ENCODE measurements at regions not wholly inside any gene's neighbourhood (a gene's known extent, or its start where the extent isn't known, plus 50 kb on each side); places are given as distances from the start of the nearest gene placed in this dataset.

DNA sequence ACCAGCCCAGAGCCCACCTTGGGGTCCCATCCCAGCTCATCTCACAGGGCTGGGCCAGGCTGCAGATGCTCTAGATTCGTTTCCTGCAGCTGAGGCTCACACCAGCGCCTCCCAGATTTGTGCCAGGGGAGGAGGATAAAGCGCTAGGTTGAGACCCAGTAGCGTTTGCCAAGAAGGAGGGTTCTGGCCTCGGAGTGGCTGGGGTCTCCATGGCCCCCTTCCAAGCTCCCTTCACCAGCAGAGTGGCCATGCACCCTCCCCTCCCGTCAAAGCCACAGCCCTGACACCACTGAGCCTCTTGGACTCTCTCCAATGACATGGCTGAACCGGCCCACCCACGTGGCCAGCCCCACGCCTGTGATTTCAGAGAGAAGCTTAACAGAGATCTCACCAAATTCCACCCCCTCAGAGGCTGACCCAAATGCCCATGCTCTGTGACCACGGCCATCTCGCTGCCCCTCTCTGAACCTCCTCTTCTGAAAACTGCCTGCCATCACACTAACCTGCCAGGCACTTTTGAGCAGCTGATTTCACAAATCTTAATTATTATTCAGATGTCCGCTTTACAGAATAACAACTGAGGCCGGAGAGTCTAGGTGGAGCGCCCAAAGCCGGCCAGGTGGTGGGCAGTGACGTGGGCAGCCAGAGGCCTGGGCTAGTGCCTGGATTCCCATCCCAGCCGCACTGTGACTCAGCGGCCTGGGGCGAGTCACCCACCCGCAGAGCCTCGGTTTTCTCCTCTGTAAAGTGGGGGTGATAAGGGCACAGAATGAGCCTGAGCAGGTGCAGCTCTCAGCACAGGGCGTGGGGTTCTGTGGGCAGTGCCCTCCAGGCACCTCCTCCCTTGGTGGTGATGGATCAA is 155.7 kb downstream of the C9orf50 start:
- Histone ChIP-seq H3K4me3 (ENCODE audit: low read depth in 2 of 2, low read length in 1 of 2) (no peak overlapping the region), H3K79me2 (ENCODE audit: insufficient read depth) (no peaks in the 10 kb centered on the region), H3K36me3 (replicated peaks in 1 of 2; ENCODE audit: control insufficient read depth in 1 of 2, insufficient read depth in 2 of 2, low read length in 1 of 2) (no peaks in the 10 kb centered on the region), H3K4me1 (ENCODE audit: control insufficient read depth in 1 of 2, insufficient read depth in 2 of 2, low read depth in 1 of 2, low read length in 1 of 2) (peaks cover 25 to 37% of the 10 kb centered on the region in 2 experiments; a peak in 3 of 4 replicates), H3K9me2 (no peaks in the 10 kb centered on the region), H2AFZ (ENCODE audit: low read depth) (no peak overlapping the region), H3K27me3 (ENCODE audit: insufficient read depth) (no peaks in the 10 kb centered on the region), H3K27ac (ENCODE audit: low read depth in 2 of 2, low read length in 1 of 2) (peak overlapping the region in 1 of 2 experiments; percentile 3; a peak in 1 of 4 replicates), H3K9me3 (no peaks in the 10 kb centered on the region), H4K20me1 (ENCODE audit: insufficient read depth) (no peaks in the 10 kb centered on the region), H3K4me2 (no peak overlapping the region), H3K9ac (no peak overlapping the region), H3F3A (replicated peaks; ENCODE audit: insufficient read depth) (peaks cover 12% of the 10 kb centered on the region)
- ChIA-PET POLR2A (interaction anchor here (0.6 to 2.4 kb wide), 5 partner anchors 17 to 291 kb away, joined by 3 to 13 read pairs (median 3); no protein-coding TSS in a partner anchor), CTCF (interaction anchor here (0.7 to 1.6 kb wide), 3 partner anchors 11 to 272 kb away, joined by 3 to 5 read pairs (median 3); no protein-coding TSS in a partner anchor)
- TF ChIP-seq, protein P1, sequence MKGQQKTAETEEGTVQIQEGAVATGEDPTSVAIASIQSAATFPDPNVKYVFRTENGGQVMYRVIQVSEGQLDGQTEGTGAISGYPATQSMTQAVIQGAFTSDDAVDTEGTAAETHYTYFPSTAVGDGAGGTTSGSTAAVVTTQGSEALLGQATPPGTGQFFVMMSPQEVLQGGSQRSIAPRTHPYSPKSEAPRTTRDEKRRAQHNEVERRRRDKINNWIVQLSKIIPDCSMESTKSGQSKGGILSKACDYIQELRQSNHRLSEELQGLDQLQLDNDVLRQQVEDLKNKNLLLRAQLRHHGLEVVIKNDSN (IDR thresholded peaks at IDR 0.05; ENCODE audit: borderline replicate concordance, low read depth) = 0 out of 2 replicates have a peak, but pooled peaks have one; percentile 3
- no peak for TF ChIP-seq GATA2 (CRISPR knock-in tag; IDR thresholded peaks at IDR 0.05)
- DNase-seq = no peak
- 59% methylated on average over 21 of the region's 22 CpGs for WGBS (ENCODE audit: low lambda C conversion rate)

DNA sequence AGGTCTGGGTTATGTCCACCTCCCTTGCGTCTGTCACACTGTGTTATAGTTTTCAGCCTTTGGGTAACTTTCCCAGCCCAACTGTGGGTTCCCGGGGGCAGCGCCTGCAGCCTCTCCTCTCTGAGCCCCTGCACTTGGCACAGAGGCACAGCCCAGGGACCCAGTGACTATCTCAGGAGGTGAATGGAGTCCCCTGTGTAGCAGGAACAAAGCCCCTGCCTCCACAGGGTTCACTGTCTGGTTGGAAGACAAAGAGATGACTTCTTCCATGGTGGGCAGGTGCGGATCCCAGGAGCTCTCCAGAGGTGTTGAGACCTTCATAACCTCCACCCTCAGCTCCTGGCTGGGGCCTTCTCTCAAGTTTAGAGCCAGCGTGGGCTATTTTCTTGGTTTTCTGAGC is 156.9 kb downstream of the C9orf50 start:
- no peak overlapping the region for H3K4me2 ChIP-seq
- no peaks in the 10 kb centered on the region for H4K20me1 ChIP-seq (ENCODE audit: insufficient read depth)
- H3K9me2 ChIP-seq = no peaks in the 10 kb centered on the region
- no peak overlapping the region for H2AFZ ChIP-seq (ENCODE audit: low read depth)
- peaks cover 12% of the 10 kb centered on the region for H3F3A ChIP-seq (replicated peaks; ENCODE audit: insufficient read depth)
- TF ChIP-seq RFX5 (IDR thresholded peaks at IDR 0.05; ENCODE audit: low read length) (no peak), NFIC (IDR thresholded peaks at IDR 0.05; ENCODE audit: borderline replicate concordance) (no peak), MEF2A (IDR thresholded peaks at IDR 0.05; ENCODE audit: borderline replicate concordance, low read depth) (no peak), FOSL2 (IDR thresholded peaks at IDR 0.05; ENCODE audit: borderline replicate concordance, low read depth) (no peak), SIN3A (IDR thresholded peaks at IDR 0.05; ENCODE audit: borderline replicate concordance, low read depth, low read length) (no peak)
- TF ChIP-seq, protein P2, sequence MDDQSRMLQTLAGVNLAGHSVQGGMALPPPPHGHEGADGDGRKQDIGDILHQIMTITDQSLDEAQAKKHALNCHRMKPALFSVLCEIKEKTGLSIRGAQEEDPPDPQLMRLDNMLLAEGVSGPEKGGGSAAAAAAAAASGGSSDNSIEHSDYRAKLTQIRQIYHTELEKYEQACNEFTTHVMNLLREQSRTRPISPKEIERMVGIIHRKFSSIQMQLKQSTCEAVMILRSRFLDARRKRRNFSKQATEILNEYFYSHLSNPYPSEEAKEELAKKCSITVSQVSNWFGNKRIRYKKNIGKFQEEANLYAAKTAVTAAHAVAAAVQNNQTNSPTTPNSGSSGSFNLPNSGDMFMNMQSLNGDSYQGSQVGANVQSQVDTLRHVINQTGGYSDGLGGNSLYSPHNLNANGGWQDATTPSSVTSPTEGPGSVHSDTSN (IDR thresholded peaks at IDR 0.05) = no peak
- TF ChIP-seq, protein P3, sequence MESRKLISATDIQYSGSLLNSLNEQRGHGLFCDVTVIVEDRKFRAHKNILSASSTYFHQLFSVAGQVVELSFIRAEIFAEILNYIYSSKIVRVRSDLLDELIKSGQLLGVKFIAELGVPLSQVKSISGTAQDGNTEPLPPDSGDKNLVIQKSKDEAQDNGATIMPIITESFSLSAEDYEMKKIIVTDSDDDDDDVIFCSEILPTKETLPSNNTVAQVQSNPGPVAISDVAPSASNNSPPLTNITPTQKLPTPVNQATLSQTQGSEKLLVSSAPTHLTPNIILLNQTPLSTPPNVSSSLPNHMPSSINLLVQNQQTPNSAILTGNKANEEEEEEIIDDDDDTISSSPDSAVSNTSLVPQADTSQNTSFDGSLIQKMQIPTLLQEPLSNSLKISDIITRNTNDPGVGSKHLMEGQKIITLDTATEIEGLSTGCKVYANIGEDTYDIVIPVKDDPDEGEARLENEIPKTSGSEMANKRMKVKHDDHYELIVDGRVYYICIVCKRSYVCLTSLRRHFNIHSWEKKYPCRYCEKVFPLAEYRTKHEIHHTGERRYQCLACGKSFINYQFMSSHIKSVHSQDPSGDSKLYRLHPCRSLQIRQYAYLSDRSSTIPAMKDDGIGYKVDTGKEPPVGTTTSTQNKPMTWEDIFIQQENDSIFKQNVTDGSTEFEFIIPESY (IDR thresholded peaks at IDR 0.05; ENCODE audit: borderline replicate concordance, low read depth) = no peak
- H3K9ac ChIP-seq = no peak overlapping the region
- POLR2A ChIA-PET = interaction anchor here (1.2 to 2.4 kb wide), 2 partner anchors 18 to 286 kb away, joined by 3 to 13 read pairs; no protein-coding TSS in a partner anchor
- WGBS (ENCODE audit: low lambda C conversion rate) = 93% methylated on average over 5 of the region's 5 CpGs
- CTCF ChIA-PET = interaction anchor here (1.5 kb wide), 2 partner anchors 290 to 333 kb away, joined by 4 to 5 read pairs; no protein-coding TSS in a partner anchor
- no peak overlapping the region for H3K27ac ChIP-seq (ENCODE audit: low read depth in 2 of 2, low read length in 1 of 2)
- peaks cover 35 to 44% of the 10 kb centered on the region in 2 experiments; a peak in 3 of 4 replicates for H3K4me1 ChIP-seq (ENCODE audit: control insufficient read depth in 1 of 2, insufficient read depth in 2 of 2, low read depth in 1 of 2, low read length in 1 of 2)
- no peak overlapping the region for H3K4me3 ChIP-seq (ENCODE audit: low read depth in 2 of 2, low read length in 1 of 2)
- H3K36me3 ChIP-seq (replicated peaks in 1 of 2; ENCODE audit: control insufficient read depth in 1 of 2, insufficient read depth in 2 of 2, low read length in 1 of 2) = no peaks in the 10 kb centered on the region
- no peaks in the 10 kb centered on the region for H3K79me2 ChIP-seq (ENCODE audit: insufficient read depth)
- no peak for DNase-seq
- no peaks in the 10 kb centered on the region for H3K27me3 ChIP-seq (ENCODE audit: insufficient read depth)
- no peaks in the 10 kb centered on the region for H3K9me3 ChIP-seq
